GM12865 (cell line): ENCODE measurements at regions not wholly inside any gene's neighbourhood (a gene's known extent, or its start where the extent isn't known, plus 50 kb on each side); places are given as distances from the start of the nearest gene placed in this dataset.
"Not testable (repeated sequence)": the region's sequence is repeated elsewhere in the genome, so short reads cannot be mapped to it uniquely, and the experiment has no call there.

Source experiments
- DNase-seq: peaks from one replicate; pipeline ENCODE4 v3.0.0; 2010; ENCODE audit warnings: low read depth
- H3K4me3 ChIP-seq: 2 replicates; pipeline ENCODE4 v1.5.1; 2011; ENCODE audit warnings: mild to moderate bottlenecking, low read depth, low read length, control low read depth
- CTCF ChIP-seq: IDR thresholded peaks from 2 replicates; pipeline ENCODE4 v1.5.1; 2011; ENCODE audit warnings: low read length, control low read depth, low read depth, inconsistent platforms; ENCODE audit not compliant: insufficient read depth; ENCODE audit errors: missing control alignments

GRCh38 chr4:54402880-54403480 is 173.9 kb downstream of the PDGFRA start:
- H3K4me3 ChIP-seq, result no peak overlapping the region
- DNase-seq, result no peak
- no peak for TF ChIP-seq CTCF

GRCh38 chr4:54403700-54404453 is 174.8 kb downstream of the PDGFRA start:
- no peak for TF ChIP-seq CTCF
- H3K4me3 ChIP-seq, result no peak overlapping the region
- DNase-seq, result no peak

- DNase-seq, H3K4me3 ChIP-seq: not testable (repeated sequence)
Measured at GRCh38 chr4:54409270-54409817, 180.3 kb downstream of the PDGFRA start.

- no peak for DNase-seq
- no peak overlapping the region for H3K4me3 ChIP-seq
Measured at GRCh38 chr4:54414545-54414944, 185.5 kb downstream of the PDGFRA start.

GRCh38 chr4:54417476-54417875 is 188.4 kb downstream of the PDGFRA start:
- TF ChIP-seq CTCF, result no peak
- no peak for DNase-seq

More at GRCh38 chr4:54414545-54414944, 185.5 kb downstream of the PDGFRA start:
- TF ChIP-seq CTCF, result no peak

GRCh38 chr4:54418468-54418867 is 189.4 kb downstream of the PDGFRA start:
- H3K4me3 ChIP-seq, result no peak overlapping the region
- no peak for TF ChIP-seq CTCF
- no peak for DNase-seq

More at GRCh38 chr4:54417476-54417875, 188.4 kb downstream of the PDGFRA start:
- no peak overlapping the region for H3K4me3 ChIP-seq

GRCh38 chr4:54423066-54423465 is 194.0 kb downstream of the PDGFRA start:
- no peak for TF ChIP-seq CTCF
- no peak for DNase-seq

More at GRCh38 chr4:54423066-54423465, 194.0 kb downstream of the PDGFRA start:
- no peak overlapping the region for H3K4me3 ChIP-seq
